ENCODE measurements at regions not wholly inside any gene's neighbourhood (a gene's known extent, or its start where the extent isn't known, plus 50 kb on each side); places are given as distances from the start of the nearest gene placed in this dataset.

DNA sequence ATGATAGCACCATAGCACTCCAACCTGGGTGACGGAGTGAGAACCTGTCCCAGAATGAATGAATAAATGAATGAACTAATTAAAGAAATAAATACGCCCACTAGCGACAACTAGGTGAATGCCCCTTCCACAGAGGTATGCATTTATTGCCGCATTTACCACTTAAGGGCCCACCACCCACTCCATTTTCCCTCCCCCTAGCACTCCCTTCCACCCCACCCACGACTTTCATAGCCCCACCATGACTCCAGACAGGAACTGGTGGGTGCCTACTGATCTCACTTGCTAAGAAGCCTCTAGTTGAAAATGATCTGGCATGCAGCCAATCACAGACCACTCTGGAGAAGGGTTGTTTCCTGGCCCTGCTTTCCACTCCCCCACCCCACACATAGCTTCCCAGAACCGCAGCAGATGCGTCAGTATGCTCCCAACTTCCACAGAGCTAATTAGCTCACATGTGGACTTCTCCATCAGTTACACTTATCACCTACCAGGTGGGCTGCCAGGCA is 167.6 kb downstream of the WT1 start:
- TF ChIP-seq, protein P1, sequence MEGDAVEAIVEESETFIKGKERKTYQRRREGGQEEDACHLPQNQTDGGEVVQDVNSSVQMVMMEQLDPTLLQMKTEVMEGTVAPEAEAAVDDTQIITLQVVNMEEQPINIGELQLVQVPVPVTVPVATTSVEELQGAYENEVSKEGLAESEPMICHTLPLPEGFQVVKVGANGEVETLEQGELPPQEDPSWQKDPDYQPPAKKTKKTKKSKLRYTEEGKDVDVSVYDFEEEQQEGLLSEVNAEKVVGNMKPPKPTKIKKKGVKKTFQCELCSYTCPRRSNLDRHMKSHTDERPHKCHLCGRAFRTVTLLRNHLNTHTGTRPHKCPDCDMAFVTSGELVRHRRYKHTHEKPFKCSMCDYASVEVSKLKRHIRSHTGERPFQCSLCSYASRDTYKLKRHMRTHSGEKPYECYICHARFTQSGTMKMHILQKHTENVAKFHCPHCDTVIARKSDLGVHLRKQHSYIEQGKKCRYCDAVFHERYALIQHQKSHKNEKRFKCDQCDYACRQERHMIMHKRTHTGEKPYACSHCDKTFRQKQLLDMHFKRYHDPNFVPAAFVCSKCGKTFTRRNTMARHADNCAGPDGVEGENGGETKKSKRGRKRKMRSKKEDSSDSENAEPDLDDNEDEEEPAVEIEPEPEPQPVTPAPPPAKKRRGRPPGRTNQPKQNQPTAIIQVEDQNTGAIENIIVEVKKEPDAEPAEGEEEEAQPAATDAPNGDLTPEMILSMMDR (optimal IDR thresholded peaks at IDR 0.05 in 1 of 3, IDR thresholded peaks at IDR 0.05 in 1 of 3, conservative IDR thresholded peaks at IDR 0.05 in 1 of 3; ENCODE audit: extremely low read depth in 1 of 3, insufficient read depth in 2 of 3, low read length in 3 of 3) = no peak
- TF ChIP-seq EZH2 (IDR thresholded peaks at IDR 0.05; ENCODE audit: low read length) = no peak
